Osteoblast (primary cell): ENCODE measurements at regions not wholly inside any gene's neighbourhood (a gene's known extent, or its start where the extent isn't known, plus 50 kb on each side); places are given as distances from the start of the nearest gene placed in this dataset.

Source experiments
- DNase-seq: peaks from one replicate; pipeline ENCODE4 v3.0.0; 2011; ENCODE audit warnings: low spot score, mixed read lengths; ENCODE audit not compliant: insufficient read length; ENCODE audit errors: missing footprints
- H2AFZ ChIP-seq: 2 replicates; pipeline ENCODE4 v1.6.0; 2011; ENCODE audit warnings: mild to moderate bottlenecking, low read length
- H3K27ac ChIP-seq: 2 replicates; pipeline ENCODE4 v1.5.1; 2011; ENCODE audit warnings: mild to moderate bottlenecking, low read depth, low read length, moderate library complexity
- H3K27me3 ChIP-seq: 2 replicates; pipeline ENCODE4 v1.6.0; 2012; ENCODE audit warnings: mild to moderate bottlenecking, control low read depth, inconsistent platforms, low read length, moderate library complexity; ENCODE audit not compliant: insufficient read depth
- H3K36me3 ChIP-seq: 2 replicates; pipeline ENCODE4 v1.5.1; 2011; ENCODE audit warnings: mild to moderate bottlenecking, low read length, control low read depth, moderate library complexity; ENCODE audit not compliant: insufficient read depth
- H3K4me1 ChIP-seq: 2 replicates; pipeline ENCODE4 v1.5.1; 2011; ENCODE audit warnings: mild to moderate bottlenecking, low read length, control low read depth, moderate library complexity; ENCODE audit not compliant: insufficient read depth
- H3K4me2 ChIP-seq: 2 replicates; pipeline ENCODE4 v1.6.0; 2011; ENCODE audit warnings: mild to moderate bottlenecking, low read length; ENCODE audit not compliant: insufficient read depth
- H3K4me3 ChIP-seq: fragments of 200-600 bp; sonication (generic); 3 replicates; pipeline ENCODE4 v1.5.1; 2012; ENCODE audit warnings: mild to moderate bottlenecking, low read length, inconsistent platforms; ENCODE audit not compliant: insufficient read depth
- H3K79me2 ChIP-seq: 2 replicates; pipeline ENCODE4 v1.6.0; 2012; ENCODE audit warnings: mild to moderate bottlenecking, low read length, control low read depth, inconsistent platforms; ENCODE audit not compliant: insufficient read depth
- H3K9me3 ChIP-seq: 2 replicates; pipeline ENCODE4 v1.5.1; 2011; ENCODE audit warnings: low read depth, low read length, control low read depth
- H4K20me1 ChIP-seq: 2 replicates; pipeline ENCODE4 v1.6.0; 2012; ENCODE audit warnings: mild to moderate bottlenecking, low read length, control low read depth; ENCODE audit not compliant: insufficient read depth
- TF ChIP-seq, protein P1 (sequence below): IDR thresholded peaks from 2 replicates; pipeline ENCODE4 v1.5.1; 2011; ENCODE audit warnings: mild to moderate bottlenecking, low read depth, low read length, moderate library complexity; ENCODE audit errors: extremely low read depth

DNA sequence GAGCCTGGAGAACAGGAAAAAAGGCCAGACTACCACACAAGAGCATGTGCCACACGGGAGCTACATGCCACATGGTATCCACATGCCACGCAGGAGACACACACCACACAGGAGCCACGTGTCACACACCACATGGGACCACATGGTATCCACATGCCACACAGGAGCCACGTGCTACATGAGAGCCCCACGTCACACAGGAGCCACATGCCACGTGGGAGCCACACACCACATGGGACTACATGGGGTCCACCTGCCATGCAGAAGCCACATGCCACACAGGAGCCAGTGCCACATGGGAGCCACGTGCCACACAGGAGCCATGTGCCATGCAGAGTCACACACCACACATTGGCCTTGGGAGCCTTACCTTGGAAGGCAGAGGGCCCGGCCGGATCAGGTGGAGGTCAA is 244.4 kb upstream of the PPP2R2D start:
- no peak overlapping the region for H3K4me3 ChIP-seq
- DNase-seq, result peak; percentile 57
- H2AFZ ChIP-seq, result no peak overlapping the region
- H3K4me1 ChIP-seq, result no peaks in the 10 kb centered on the region
- H3K79me2 ChIP-seq, result no peaks in the 10 kb centered on the region
- H3K27ac ChIP-seq, result no peak overlapping the region
- no peaks in the 10 kb centered on the region for H3K27me3 ChIP-seq
- H3K9me3 ChIP-seq, result peaks cover 3% of the 10 kb centered on the region
- H3K36me3 ChIP-seq, result no peaks in the 10 kb centered on the region
- no peaks in the 10 kb centered on the region for H4K20me1 ChIP-seq
- H3K4me2 ChIP-seq, result no peak overlapping the region
- TF ChIP-seq, protein P1, sequence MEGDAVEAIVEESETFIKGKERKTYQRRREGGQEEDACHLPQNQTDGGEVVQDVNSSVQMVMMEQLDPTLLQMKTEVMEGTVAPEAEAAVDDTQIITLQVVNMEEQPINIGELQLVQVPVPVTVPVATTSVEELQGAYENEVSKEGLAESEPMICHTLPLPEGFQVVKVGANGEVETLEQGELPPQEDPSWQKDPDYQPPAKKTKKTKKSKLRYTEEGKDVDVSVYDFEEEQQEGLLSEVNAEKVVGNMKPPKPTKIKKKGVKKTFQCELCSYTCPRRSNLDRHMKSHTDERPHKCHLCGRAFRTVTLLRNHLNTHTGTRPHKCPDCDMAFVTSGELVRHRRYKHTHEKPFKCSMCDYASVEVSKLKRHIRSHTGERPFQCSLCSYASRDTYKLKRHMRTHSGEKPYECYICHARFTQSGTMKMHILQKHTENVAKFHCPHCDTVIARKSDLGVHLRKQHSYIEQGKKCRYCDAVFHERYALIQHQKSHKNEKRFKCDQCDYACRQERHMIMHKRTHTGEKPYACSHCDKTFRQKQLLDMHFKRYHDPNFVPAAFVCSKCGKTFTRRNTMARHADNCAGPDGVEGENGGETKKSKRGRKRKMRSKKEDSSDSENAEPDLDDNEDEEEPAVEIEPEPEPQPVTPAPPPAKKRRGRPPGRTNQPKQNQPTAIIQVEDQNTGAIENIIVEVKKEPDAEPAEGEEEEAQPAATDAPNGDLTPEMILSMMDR, result no peak

DNA sequence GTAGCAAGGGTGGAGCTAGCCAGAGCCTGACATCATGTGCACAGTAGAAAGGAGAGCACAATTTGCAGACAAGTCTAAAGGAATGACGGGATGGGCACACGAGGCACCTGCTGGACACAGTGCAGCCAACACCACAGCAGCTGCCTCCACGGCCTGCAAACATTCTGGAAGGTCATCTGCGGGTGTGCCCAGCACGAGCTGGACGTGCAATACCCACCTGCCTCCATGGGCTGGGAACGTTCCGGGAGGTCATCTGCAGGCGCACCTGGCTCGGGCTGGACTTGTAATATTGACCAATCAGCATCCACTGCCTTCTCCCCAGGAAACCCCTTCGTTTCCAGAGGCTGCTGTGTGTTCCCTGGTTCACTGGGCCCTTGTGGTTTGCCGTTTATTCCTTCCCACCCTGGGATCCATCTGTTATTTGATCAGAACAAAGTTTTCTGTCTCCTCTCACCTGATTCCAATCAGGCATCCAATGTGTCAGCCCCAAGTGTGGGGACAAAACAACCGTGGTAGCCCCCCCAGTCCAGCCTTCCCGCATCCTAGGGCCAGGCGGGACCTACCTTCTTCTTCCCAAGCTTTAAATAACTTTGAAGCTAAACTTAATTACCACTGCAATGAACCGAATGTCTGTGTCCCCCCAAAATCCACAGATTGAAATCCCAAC is 243.4 kb upstream of the PPP2R2D start:
- H3K4me1 ChIP-seq, result no peaks in the 10 kb centered on the region
- no peaks in the 10 kb centered on the region for H4K20me1 ChIP-seq
- H3K9me3 ChIP-seq, result peaks cover 3% of the 10 kb centered on the region
- DNase-seq, result no peak
- no peak overlapping the region for H2AFZ ChIP-seq
- TF ChIP-seq, protein P1, result no peak
- no peak overlapping the region for H3K4me3 ChIP-seq
- H3K36me3 ChIP-seq, result no peaks in the 10 kb centered on the region
- no peaks in the 10 kb centered on the region for H3K79me2 ChIP-seq
- H3K4me2 ChIP-seq, result no peak overlapping the region
- no peaks in the 10 kb centered on the region for H3K27me3 ChIP-seq
- no peak overlapping the region for H3K27ac ChIP-seq

DNA sequence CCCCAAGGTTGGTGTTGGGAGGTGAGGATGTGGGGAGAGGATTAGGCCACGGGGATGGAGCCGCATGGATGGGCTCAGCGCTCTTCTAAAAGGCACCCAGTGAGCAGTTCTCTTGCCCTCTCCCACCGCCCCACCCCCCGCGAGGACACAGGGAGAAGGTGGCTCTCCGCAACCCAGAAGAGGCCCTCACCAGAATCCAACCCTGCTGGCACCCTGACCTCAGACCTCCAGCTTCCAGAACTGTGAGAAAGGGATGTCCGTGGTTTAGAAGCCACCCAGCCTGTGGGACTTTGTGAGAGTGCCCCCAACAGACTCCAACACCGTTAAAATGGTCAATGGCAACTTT is 242.8 kb upstream of the PPP2R2D start:
- no peak overlapping the region for H3K4me3 ChIP-seq
- no peaks in the 10 kb centered on the region for H3K4me1 ChIP-seq
- no peaks in the 10 kb centered on the region for H4K20me1 ChIP-seq
- no peaks in the 10 kb centered on the region for H3K27me3 ChIP-seq
- no peak overlapping the region for H3K4me2 ChIP-seq
- no peak overlapping the region for H3K27ac ChIP-seq
- H3K79me2 ChIP-seq, result no peaks in the 10 kb centered on the region
- H3K36me3 ChIP-seq, result no peaks in the 10 kb centered on the region
- H3K9me3 ChIP-seq, result peaks cover 3% of the 10 kb centered on the region
- TF ChIP-seq, protein P1, result no peak
- no peak overlapping the region for H2AFZ ChIP-seq
- no peak for DNase-seq

DNA sequence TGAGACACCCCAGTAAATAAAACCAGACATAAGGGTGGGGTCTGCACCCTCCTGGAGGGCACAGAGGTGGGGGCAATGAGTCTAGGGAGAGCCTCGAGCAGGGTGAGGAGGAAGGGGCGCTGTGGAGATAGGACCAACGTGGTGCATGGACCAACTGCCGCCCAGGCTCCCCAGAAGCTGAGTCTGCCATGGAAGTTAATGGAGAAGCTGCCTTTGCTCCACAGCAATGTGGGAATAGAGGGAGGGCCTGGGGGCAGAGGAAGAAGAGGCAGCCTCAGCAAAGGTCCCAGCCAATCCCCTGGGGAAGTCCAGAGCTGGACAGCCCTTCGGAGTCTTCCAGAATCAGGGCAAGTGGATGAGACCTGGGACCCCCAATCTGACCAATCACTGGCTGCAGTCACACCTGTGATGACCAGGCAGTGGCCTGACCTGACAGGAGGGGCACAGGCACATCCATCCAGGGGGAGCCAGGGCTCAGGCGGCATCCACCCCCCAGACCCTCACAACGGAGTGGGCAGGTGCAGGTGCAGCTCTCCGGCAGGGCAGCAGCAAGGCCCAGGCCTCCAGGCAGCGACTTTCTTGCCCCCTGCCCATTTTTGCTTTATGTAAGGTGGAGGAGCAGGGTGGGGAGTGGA is 242.2 kb upstream of the PPP2R2D start:
- TF ChIP-seq, protein P1, result no peak
- H3K4me2 ChIP-seq, result no peak overlapping the region
- H3K27me3 ChIP-seq, result no peaks in the 10 kb centered on the region
- H3K4me1 ChIP-seq, result no peaks in the 10 kb centered on the region
- no peaks in the 10 kb centered on the region for H3K79me2 ChIP-seq
- no peak overlapping the region for H2AFZ ChIP-seq
- no peak for DNase-seq
- H3K36me3 ChIP-seq, result no peaks in the 10 kb centered on the region
- H3K9me3 ChIP-seq, result no peaks in the 10 kb centered on the region
- no peak overlapping the region for H3K4me3 ChIP-seq
- H4K20me1 ChIP-seq, result no peaks in the 10 kb centered on the region
- H3K27ac ChIP-seq, result no peak overlapping the region
